Fibroblast of pulmonary artery (primary cell): ENCODE measurements at regions not wholly inside any gene's neighbourhood (a gene's known extent, or its start where the extent isn't known, plus 50 kb on each side); places are given as distances from the start of the nearest gene placed in this dataset.

ENCODE experiments used
- DNase-seq: peaks from one replicate; pipeline ENCODE4 v3.0.0-alpha.2; 2010; ENCODE audit warnings: low read depth
- H3K4me3 ChIP-seq: replicated peaks from 2 replicates; pipeline ENCODE4 v1.5.1; 2011; ENCODE audit warnings: low read depth, mild to moderate bottlenecking, control low read depth, low read length, moderate library complexity
- TF ChIP-seq, protein P1 (sequence below): IDR thresholded peaks from 2 replicates; pipeline ENCODE4 v1.5.1; 2011; ENCODE audit warnings: mild to moderate bottlenecking, control low read depth, low read length, inconsistent platforms; ENCODE audit errors: missing control alignments

DNA sequence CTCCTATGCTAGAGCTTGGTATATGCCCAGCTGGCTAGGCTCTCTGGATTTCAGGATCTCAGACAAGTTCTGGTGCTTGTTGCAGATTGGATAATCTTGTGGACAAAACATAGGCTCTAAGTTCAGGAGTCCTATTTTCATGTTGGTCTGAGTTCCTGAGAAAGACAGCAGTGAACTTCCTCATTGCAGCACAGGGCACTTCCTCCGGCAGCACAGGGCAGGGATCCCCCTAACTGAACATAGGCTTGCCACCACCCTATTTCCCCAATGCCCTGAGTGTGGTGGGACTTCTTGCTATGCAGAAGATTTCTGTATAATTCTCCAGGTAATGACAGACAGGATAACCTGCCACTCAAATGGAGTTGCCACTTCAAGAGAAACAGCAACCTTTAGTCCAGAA lies 220.1 kb downstream of the PIK3R1 start:
- DNase-seq, result no peak
- TF ChIP-seq, protein P1, sequence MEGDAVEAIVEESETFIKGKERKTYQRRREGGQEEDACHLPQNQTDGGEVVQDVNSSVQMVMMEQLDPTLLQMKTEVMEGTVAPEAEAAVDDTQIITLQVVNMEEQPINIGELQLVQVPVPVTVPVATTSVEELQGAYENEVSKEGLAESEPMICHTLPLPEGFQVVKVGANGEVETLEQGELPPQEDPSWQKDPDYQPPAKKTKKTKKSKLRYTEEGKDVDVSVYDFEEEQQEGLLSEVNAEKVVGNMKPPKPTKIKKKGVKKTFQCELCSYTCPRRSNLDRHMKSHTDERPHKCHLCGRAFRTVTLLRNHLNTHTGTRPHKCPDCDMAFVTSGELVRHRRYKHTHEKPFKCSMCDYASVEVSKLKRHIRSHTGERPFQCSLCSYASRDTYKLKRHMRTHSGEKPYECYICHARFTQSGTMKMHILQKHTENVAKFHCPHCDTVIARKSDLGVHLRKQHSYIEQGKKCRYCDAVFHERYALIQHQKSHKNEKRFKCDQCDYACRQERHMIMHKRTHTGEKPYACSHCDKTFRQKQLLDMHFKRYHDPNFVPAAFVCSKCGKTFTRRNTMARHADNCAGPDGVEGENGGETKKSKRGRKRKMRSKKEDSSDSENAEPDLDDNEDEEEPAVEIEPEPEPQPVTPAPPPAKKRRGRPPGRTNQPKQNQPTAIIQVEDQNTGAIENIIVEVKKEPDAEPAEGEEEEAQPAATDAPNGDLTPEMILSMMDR, result no peak
- no peak overlapping the region for H3K4me3 ChIP-seq

DNA sequence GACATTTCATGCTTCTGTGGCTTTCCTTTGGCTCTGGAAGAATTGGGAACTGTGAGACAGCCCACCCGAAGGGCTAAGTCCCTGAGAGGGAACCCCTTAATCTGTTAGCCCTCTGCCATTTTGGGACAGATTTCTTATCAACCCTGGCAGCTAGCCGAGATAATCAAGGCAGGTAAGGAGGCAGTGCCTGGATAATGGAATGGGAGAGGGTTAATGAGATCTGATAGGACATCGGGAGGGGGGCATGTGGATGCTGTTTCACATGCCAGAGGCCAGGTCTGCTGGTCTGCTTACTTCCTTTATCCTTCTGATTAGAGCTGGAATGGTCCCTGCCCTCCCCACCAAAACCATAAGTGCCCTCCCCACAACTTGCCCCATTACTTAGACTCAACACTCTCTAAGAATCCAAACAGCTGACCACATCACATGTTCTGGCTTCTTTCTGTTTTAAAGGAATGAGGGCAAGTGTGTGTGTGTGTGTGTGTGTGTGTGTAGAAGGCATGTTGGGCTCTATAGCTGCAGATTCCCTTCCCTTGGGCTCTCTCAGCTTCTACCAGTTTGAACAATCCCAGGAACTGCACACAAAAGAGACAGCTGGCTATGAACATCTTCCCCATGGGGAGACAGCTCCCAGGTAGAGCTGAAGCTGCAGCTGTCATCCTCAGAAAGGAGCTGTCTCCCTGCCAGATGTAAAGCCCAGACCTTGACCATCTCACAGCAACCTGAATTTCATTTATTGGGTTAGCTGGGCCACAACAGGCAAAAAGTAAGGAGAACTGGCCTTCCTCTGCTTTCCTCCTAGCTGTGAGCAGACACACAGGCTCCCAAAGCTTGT lies 221.3 kb downstream of the PIK3R1 start:
- no peak for DNase-seq
- H3K4me3 ChIP-seq, result no peak overlapping the region
- TF ChIP-seq, protein P1, result no peak

GRCh38 chr5:68438876-68439275 lies 223.3 kb downstream of the PIK3R1 start:
- DNase-seq, result no peak
- TF ChIP-seq, protein P1, result no peak

DNA sequence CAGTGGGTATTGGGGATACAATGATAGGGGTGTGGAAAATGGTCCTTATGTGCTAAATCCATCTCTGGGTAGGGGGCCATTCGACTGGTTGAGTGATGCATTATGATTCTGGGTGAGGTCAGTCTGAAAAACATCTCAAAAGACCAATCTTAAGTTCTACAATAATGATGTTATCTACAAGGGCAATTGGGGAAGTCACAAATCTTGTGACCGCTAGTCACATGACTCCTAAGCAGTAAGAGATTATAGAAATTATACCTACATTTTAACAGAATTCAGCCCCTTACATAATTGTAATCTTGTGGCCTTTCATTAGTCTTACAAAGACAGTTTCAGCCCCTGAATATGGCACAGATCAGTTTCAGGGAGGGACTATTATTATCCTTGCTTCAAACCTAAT lies 224.7 kb downstream of the PIK3R1 start:
- no peak for DNase-seq
- H3K4me3 ChIP-seq, result no peak overlapping the region
- TF ChIP-seq, protein P1, result no peak

More at GRCh38 chr5:68438876-68439275, 223.3 kb downstream of the PIK3R1 start:
- H3K4me3 ChIP-seq, result no peak overlapping the region

DNA sequence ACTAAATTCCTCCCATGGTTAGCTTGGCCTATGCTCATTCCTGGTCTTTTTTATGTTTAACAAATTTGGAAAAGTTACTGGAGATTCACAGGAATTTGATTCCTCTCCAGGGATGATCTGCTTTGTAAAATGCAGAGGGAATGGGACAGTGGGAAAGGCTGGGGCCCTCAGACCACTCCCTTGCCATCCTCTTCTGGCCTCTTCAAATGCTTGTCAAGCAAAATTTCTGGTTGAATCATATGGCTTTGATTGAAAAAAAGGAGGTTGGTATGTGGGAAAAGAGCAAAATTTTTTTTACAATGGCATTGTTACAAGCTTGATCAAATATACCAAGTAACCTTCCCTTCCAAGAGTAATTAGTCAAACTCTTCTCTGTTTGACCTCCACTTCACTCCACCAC lies 225.1 kb downstream of the PIK3R1 start:
- DNase-seq, result no peak
- no peak overlapping the region for H3K4me3 ChIP-seq
- TF ChIP-seq, protein P1, result no peak

DNA sequence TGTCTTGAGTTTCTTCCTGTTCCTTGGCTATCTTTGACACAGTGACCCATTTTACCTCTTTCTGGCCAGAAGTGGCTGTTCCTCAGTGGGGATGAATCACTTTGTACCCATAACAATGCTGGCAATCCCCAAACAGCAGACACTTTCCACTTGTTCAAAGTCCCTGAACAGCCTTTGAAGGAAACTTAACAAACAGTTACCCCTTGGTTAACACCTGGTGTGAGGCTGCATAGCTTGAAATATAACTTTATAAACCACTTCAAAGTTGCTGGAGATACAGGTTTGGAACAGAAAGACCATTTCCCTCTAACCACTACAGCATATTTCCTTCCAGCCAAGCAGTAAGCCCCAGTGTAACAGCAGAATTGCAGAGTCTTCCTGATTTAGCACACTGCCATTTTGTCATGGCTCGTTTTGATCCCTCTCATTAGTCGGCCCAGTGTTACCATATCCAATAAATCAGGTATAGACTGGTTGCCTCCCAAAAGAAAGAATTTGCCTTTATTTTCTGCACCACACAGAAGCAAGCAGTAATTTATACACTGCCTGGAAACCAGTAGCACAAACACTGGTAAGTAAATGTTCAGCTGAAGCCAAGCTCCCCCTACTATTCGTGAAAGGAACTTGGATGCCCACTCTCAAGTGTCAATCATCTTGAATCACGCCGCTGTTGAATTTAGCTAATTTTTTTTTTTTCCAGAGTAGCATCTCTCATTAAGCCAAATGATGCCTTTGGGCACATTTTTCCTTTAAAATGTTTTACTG lies 225.9 kb downstream of the PIK3R1 start:
- TF ChIP-seq, protein P1, result no peak
- no peak overlapping the region for H3K4me3 ChIP-seq
- no peak for DNase-seq
